ENCODE measurements at regions not wholly inside any gene's neighbourhood (a gene's known extent, or its start where the extent isn't known, plus 50 kb on each side); places are given as distances from the start of the nearest gene placed in this dataset.

GRCh38 chr10:78492424-78492823, 458.8 kb downstream of the RPS24 start:
- ChIA-PET POLR2A (no interaction called here), CTCF (no interaction called here)
- DNase-seq (ENCODE audit: extremely low spot score), result no peak
- no peak for TF ChIP-seq CTCF (IDR thresholded peaks at IDR 0.05; ENCODE audit: control extremely low read depth, extremely low read depth, low read depth, missing control alignments)

DNA sequence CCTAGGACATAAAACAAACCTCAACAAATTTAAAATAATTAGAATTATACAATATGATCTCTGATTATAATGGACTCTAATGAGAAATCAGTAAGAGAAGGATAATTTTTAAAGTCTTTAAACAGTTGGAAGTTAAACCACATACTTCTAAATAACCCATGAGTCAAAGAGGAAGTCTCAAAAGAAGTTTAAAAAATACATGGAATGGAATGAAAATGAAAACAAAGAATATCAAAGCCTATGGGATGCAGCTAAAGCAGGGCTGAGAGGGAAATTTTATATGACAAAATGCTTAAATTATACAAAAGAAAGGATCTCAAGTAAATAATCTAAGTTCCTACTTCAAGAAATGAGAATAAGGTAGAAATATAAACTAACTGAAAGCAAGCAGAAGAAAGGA, 460.5 kb downstream of the RPS24 start:
- TF ChIP-seq CTCF (IDR thresholded peaks at IDR 0.05; ENCODE audit: control extremely low read depth, extremely low read depth, low read depth, missing control alignments), result no peak
- DNase-seq (ENCODE audit: extremely low spot score), result no peak
- ChIA-PET CTCF (no interaction called here), POLR2A (no interaction called here)

- ChIA-PET CTCF (interaction anchor here (1.0 kb wide), 1 partner anchor 8 kb away, joined by 3 read pairs; no protein-coding TSS in a partner anchor), POLR2A (no interaction called here)
- TF ChIP-seq CTCF (IDR thresholded peaks at IDR 0.05; ENCODE audit: control extremely low read depth, extremely low read depth, low read depth, missing control alignments), result no peak
- DNase-seq (ENCODE audit: extremely low spot score), result no peak
These were observed 468.7 kb downstream of the RPS24 start for GRCh38 chr10:78502210-78502936.

GRCh38 chr10:78504181-78504580, 470.5 kb downstream of the RPS24 start:
- CTCF ChIA-PET, result no interaction called here
- POLR2A ChIA-PET, result no interaction called here
- DNase-seq (ENCODE audit: extremely low spot score), result no peak
- TF ChIP-seq CTCF (IDR thresholded peaks at IDR 0.05; ENCODE audit: control extremely low read depth, extremely low read depth, low read depth, missing control alignments), result no peak

DNA sequence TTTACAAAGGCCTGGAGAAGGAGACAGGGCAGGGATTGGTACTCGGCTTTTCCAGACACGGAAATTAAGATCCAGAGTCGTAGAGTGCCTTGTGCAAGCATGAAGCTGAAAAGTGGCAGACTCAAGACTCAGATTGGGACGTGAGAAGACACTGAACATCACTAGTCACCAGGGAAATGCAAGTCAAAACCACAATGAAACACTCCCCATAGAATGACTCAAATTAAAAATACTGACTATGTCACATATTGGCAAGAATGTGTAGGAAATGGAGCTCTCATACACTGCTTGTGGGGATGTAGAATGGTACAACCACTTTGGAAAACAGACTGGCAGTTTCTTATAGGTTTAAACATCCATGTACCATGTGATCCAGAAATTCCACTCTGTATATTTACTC, 472.0 kb downstream of the RPS24 start:
- ChIA-PET CTCF (no interaction called here), POLR2A (no interaction called here)
- DNase-seq (ENCODE audit: extremely low spot score), result no peak
- no peak for TF ChIP-seq CTCF (IDR thresholded peaks at IDR 0.05; ENCODE audit: control extremely low read depth, extremely low read depth, low read depth, missing control alignments)

DNA sequence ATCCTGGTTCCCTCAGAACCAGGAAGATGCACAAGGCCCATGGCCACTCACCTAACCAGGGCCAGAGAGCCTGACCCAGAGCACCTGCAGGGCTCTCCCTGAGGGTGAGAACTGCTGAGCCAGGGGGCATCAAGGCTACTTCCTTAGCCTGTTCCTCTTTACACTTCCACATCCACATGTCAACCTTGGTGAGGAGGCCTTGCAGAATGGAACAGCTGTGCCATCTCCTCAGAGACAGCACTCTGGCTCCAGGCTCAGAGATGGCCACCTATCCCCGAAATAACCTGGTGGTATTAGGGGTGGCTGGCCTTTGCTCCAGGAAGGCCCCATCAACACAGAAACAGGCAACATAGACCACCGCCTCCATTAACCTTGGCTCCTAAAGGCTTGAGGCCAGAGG, 473.0 kb downstream of the RPS24 start:
- ChIA-PET CTCF (no interaction called here), POLR2A (no interaction called here)
- TF ChIP-seq CTCF (IDR thresholded peaks at IDR 0.05; ENCODE audit: control extremely low read depth, extremely low read depth, low read depth, missing control alignments), result no peak
- no peak for DNase-seq (ENCODE audit: extremely low spot score)

Measured in GM10248 (cell line).